KMS-11 (cell line): ENCODE measurements at regions not wholly inside any gene's neighbourhood (a gene's known extent, or its start where the extent isn't known, plus 50 kb on each side); places are given as distances from the start of the nearest gene placed in this dataset.

Source experiments
- H2AFZ ChIP-seq: fragments of 200-600 bp; sonication (generic); 2 replicates; pipeline ENCODE4 v1.6.1; 2016; ENCODE audit warnings: antibody characterized with exemption, mixed run types, low read depth
- H3K27ac ChIP-seq: fragments of 200-600 bp; sonication (generic); 2 replicates; pipeline ENCODE4 v1.6.1; 2016; ENCODE audit warnings: mild to moderate bottlenecking, mixed run types
- H3K27me3 ChIP-seq: fragments of 200-600 bp; sonication (generic); 2 replicates; pipeline ENCODE4 v1.6.1; 2017; ENCODE audit warnings: mild to moderate bottlenecking, low read depth, mixed run types, moderate library complexity; ENCODE audit not compliant: insufficient read depth
- H3K36me3 ChIP-seq: fragments of 200-600 bp; sonication (generic); 2 replicates; pipeline ENCODE4 v1.6.1; 2017; ENCODE audit warnings: mild to moderate bottlenecking, mixed run types; ENCODE audit not compliant: insufficient read depth
- H3K4me1 ChIP-seq: fragments of 200-600 bp; sonication (generic); 2 replicates; pipeline ENCODE4 v1.6.1; 2016; ENCODE audit warnings: mild to moderate bottlenecking, low read depth, mixed run types; ENCODE audit not compliant: poor library complexity, severe bottlenecking
- H3K4me2 ChIP-seq: fragments of 200-600 bp; sonication (generic); 2 replicates; pipeline ENCODE4 v1.7.0; 2016; ENCODE audit warnings: mild to moderate bottlenecking, mixed run types
- H3K4me3 ChIP-seq: fragments of 200-600 bp; sonication (generic); IDR thresholded peaks from 2 replicates; pipeline ENCODE4 v1.6.1; 2017; ENCODE audit warnings: low read depth, low read length, mixed read lengths; ENCODE audit not compliant: insufficient read depth
- H3K79me2 ChIP-seq: fragments of 200-600 bp; sonication (generic); 2 replicates; pipeline ENCODE4 v1.6.1; 2016; ENCODE audit warnings: low read depth, mixed run types; ENCODE audit not compliant: insufficient read depth
- H3K9ac ChIP-seq: fragments of 200-600 bp; sonication (generic); 2 replicates; pipeline ENCODE4 v1.6.1; 2016; ENCODE audit warnings: mild to moderate bottlenecking, mixed run types
- H4K20me1 ChIP-seq: fragments of 200-600 bp; sonication (generic); 2 replicates; pipeline ENCODE4 v1.6.1; 2016; ENCODE audit warnings: mild to moderate bottlenecking, mixed run types; ENCODE audit not compliant: insufficient read depth
- CTCF ChIP-seq: fragments of 200-600 bp; sonication (generic); conservative IDR thresholded peaks from 2 replicates; pipeline ENCODE4 v1.6.1; 2017; ENCODE audit warnings: low read depth, mild to moderate bottlenecking, antibody characterized with exemption, low read length, moderate library complexity, mixed read lengths

GRCh38 chr2:142254031-142254430 lies 123.2 kb upstream of the LRP1B start:
- Histone ChIP-seq H3K27me3 (no peaks in the 10 kb centered on the region), H3K9ac (no peak overlapping the region), H3K4me2 (no peak overlapping the region), H3K27ac (no peak overlapping the region), H3K79me2 (no peaks in the 10 kb centered on the region), H3K4me1 (no peaks in the 10 kb centered on the region), H4K20me1 (no peaks in the 10 kb centered on the region), H3K4me3 (no peak overlapping the region), H3K36me3 (no peaks in the 10 kb centered on the region), H2AFZ (no peak overlapping the region)
- no peak for TF ChIP-seq CTCF

- H3K27me3 ChIP-seq, result no peaks in the 10 kb centered on the region
- H3K4me1 ChIP-seq, result no peaks in the 10 kb centered on the region
- H3K4me3 ChIP-seq, result no peak overlapping the region
- H3K79me2 ChIP-seq, result no peaks in the 10 kb centered on the region
- no peak overlapping the region for H3K4me2 ChIP-seq
- no peak overlapping the region for H2AFZ ChIP-seq
- no peak for TF ChIP-seq CTCF
- H4K20me1 ChIP-seq, result no peaks in the 10 kb centered on the region
- H3K27ac ChIP-seq, result no peak overlapping the region
- no peaks in the 10 kb centered on the region for H3K36me3 ChIP-seq
- no peak overlapping the region for H3K9ac ChIP-seq
Measured at GRCh38 chr2:142241016-142241415, 110.2 kb upstream of the LRP1B start.

GRCh38 chr2:142236181-142236580 lies 105.4 kb upstream of the LRP1B start:
- no peak overlapping the region for H3K9ac ChIP-seq
- no peaks in the 10 kb centered on the region for H3K79me2 ChIP-seq
- no peaks in the 10 kb centered on the region for H3K4me1 ChIP-seq
- no peaks in the 10 kb centered on the region for H3K27me3 ChIP-seq
- H4K20me1 ChIP-seq, result no peaks in the 10 kb centered on the region
- no peak overlapping the region for H3K27ac ChIP-seq
- TF ChIP-seq CTCF, result no peak
- no peak overlapping the region for H2AFZ ChIP-seq
- H3K4me3 ChIP-seq, result no peak overlapping the region
- H3K4me2 ChIP-seq, result no peak overlapping the region
- no peaks in the 10 kb centered on the region for H3K36me3 ChIP-seq

- no peak for TF ChIP-seq CTCF
- Histone ChIP-seq H3K4me3 (no peak overlapping the region), H3K9ac (no peak overlapping the region), H3K79me2 (no peaks in the 10 kb centered on the region), H3K36me3 (no peaks in the 10 kb centered on the region), H3K27me3 (no peaks in the 10 kb centered on the region), H4K20me1 (no peaks in the 10 kb centered on the region), H2AFZ (no peak overlapping the region), H3K4me2 (no peak overlapping the region), H3K4me1 (no peaks in the 10 kb centered on the region), H3K27ac (no peak overlapping the region)
Measured at GRCh38 chr2:142234741-142235140, 103.9 kb upstream of the LRP1B start.

GRCh38 chr2:142223309-142223708 lies 92.5 kb upstream of the LRP1B start:
- Histone ChIP-seq H3K4me2 (no peak overlapping the region), H3K36me3 (no peaks in the 10 kb centered on the region), H3K4me1 (no peaks in the 10 kb centered on the region), H2AFZ (no peak overlapping the region), H3K27me3 (no peaks in the 10 kb centered on the region), H3K27ac (no peak overlapping the region), H3K79me2 (no peaks in the 10 kb centered on the region), H3K4me3 (no peak overlapping the region), H4K20me1 (no peaks in the 10 kb centered on the region), H3K9ac (no peak overlapping the region)
- no peak for TF ChIP-seq CTCF
